ENCODE measurements at regions not wholly inside any gene's neighbourhood (a gene's known extent, or its start where the extent isn't known, plus 50 kb on each side); places are given as distances from the start of the nearest gene placed in this dataset.

DNA sequence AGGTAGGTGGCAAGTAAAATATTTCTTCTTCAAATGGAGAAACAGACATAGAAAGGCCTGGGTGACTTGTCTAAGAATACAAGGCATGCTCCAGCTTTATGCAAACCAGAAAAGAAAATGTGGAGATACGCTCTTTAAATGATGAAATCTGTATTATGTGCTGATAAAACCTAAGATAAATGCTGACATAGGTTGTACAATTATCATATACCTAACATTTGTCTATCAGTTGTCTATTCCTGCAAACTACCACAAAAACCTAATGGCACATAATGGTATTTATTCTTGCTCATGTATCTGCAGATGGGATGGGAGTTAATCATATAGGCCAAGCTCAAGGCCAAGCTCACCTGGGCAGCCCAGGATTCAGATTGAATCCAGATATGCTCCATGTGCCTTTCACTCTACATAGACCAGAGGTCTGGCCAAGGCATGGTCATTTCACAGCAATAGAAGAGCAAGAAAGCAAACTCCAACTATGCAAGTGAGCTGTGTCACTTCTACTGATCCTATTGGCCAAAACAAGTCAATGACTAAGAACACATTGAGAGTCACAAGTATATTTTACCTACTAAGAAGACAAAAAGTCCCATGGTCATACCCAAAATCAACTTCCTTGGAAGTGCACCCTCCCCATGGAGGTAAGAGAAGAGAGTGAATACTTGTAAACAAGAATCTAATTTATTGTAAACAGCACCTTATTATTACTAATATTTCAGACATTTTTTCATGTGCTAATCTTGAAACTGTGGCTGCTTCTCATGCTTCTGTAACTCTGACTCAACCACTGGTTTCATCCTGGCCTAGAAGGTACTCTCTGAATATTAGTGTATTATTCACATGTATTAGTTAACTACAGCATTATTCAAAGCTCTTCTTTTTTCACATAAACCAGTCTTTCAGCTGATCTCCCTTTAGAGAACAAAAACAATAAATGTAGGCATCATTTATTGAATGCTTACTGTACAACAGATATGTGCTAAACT lies 270.7 kb upstream of the SOX9 start:
- TF ChIP-seq, protein P1, sequence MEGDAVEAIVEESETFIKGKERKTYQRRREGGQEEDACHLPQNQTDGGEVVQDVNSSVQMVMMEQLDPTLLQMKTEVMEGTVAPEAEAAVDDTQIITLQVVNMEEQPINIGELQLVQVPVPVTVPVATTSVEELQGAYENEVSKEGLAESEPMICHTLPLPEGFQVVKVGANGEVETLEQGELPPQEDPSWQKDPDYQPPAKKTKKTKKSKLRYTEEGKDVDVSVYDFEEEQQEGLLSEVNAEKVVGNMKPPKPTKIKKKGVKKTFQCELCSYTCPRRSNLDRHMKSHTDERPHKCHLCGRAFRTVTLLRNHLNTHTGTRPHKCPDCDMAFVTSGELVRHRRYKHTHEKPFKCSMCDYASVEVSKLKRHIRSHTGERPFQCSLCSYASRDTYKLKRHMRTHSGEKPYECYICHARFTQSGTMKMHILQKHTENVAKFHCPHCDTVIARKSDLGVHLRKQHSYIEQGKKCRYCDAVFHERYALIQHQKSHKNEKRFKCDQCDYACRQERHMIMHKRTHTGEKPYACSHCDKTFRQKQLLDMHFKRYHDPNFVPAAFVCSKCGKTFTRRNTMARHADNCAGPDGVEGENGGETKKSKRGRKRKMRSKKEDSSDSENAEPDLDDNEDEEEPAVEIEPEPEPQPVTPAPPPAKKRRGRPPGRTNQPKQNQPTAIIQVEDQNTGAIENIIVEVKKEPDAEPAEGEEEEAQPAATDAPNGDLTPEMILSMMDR (IDR thresholded peaks at IDR 0.05) = no peak
- TF ChIP-seq POLR2A (IDR thresholded peaks at IDR 0.05) = no peak

All from Peyer's patch (tissue), 4 donors.